HL-60/S4 (cell line): ENCODE measurements at regions not wholly inside any gene's neighbourhood (a gene's known extent, or its start where the extent isn't known, plus 50 kb on each side); places are given as distances from the start of the nearest gene placed in this dataset.

ENCODE experiments used
- in situ Hi-C: fragments of 300-500 bp; cut with MboI; formaldehyde crosslinking; loops from 2 replicates; pipeline ENCODE4 v1.14.3; 2022; ENCODE audit warnings: low sequenced_read_pairs

GRCh38 chr12:85568395-85569103 is 267.7 kb downstream of the RASSF9 start:
- in situ Hi-C loops = loop anchor here (25.0 kb wide), 1 partner anchor 294 kb away; the partner anchor contains the start of gene NTS

DNA sequence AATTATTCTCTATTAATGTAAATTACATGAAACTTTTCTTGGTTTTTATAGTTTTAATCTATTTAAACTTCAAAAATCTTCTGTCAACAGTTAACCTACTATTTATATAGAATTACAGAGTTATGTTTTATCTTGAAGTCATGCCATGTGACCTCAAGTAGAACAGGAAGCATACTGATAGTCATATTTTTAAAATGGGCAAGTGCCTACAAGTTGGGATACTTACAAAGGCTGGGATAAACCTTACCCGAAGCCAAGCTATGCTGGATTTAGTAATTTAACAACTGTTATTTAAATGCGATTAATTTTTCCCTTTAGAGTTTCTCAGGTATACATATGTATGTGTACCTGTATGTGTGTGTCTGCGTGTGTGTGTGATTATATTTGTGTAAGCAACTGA is 266.9 kb downstream of the RASSF9 start:
- in situ Hi-C loops = loop anchor here (25.0 kb wide), 1 partner anchor 293 kb away; the partner anchor contains the start of gene NTS

GRCh38 chr12:85572956-85573355 is 263.3 kb downstream of the RASSF9 start:
- in situ Hi-C loops = loop anchor here (25.0 kb wide), 1 partner anchor 289 kb away; the partner anchor contains the start of gene NTS

- in situ Hi-C loops = loop anchor here (25.0 kb wide), 1 partner anchor 289 kb away; the partner anchor contains the start of gene NTS
These were observed 262.5 kb downstream of the RASSF9 start for GRCh38 chr12:85573635-85574214.

DNA sequence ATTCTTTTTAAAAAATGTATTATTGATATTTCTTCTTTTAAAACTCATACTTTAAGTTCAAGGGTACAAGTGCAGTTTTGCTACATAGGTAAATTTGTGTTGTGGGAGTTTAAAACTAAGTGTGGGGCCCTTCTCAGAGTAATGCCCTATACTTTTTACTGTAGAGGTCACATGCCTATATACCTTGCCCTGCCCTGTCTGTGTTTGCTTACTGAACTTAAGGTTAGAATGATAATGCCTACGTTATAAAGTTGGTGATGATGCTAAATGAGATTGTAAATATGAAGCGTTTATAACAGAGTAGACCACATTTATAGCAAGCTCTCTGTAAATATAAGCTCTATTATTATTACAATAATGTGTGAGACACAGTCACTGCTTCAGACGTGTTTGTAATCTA is 261.9 kb downstream of the RASSF9 start:
- in situ Hi-C loops = loop anchor here (25.0 kb wide), 1 partner anchor 288 kb away; the partner anchor contains the start of gene NTS

DNA sequence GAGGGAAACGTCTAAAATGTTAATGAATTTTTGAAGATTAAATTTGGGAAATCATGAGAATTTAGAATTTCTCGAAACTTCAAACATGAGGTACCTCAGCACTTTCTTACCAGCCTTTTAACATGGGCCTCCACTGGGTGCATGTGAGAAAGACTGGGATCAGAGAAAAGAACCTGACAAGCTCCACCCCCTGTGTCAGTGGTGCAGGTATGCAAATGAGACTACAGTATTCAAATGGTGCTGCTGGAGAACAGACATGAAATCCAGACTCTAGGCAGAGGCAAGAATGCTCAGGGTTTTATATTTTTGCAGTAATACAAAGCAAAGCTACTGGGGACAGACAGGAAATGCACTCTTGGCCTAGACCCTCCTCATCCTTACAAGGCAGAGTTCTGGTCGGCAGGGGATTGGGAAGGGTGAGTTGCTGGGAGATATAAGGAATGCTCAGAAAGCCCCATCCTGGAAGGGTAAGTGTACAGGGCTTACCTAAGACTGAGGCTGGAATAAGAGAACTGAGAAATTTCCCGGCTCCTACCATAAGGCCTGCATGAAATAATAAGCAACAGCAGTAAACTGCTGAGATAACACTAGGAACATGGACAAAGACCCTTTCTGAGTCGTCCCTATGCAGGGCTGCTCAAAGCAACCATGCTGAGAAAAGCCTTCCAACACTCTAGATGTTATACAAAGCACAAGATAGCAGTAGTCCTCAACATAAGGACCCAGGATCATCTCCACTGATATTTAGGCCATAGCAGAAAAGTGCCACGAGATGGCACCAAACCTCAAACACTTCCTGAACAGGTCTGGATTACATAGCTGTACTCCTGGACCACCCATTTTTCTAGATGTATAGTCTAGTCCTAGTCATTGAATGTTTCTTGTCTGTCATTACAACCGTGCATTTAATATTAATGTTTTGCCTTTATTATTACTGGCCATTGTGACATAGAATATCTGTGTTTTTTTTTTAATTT is 260.8 kb downstream of the RASSF9 start:
- in situ Hi-C loops = no loop called here

DNA sequence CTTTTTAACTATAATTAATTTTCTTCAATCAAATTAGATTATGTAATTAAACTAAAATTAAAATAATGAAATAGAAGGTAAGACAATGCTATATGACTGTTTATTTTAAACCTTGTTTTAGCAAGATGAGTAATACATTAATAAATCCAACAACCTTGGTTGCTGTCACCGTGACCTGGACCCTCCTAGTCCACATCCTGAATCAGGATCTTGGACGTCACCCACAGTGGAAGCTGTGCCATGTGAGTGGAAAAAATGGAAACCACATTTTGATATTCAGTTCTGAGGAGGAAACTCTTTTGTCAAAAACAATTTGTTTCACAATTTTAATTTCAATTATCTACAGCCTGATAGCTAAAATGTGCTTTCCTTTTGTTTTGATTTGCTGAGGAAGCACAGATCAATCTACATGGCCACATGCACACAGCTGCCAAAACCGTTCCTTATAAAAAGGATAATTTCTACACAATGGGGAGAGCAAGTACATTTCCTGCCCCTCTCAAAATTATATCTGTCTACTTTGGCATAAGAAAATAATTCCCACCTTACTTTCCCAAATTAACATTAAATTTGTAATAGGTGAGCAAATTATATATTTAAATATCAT is 255.5 kb downstream of the RASSF9 start:
- in situ Hi-C loops = no loop called here

DNA sequence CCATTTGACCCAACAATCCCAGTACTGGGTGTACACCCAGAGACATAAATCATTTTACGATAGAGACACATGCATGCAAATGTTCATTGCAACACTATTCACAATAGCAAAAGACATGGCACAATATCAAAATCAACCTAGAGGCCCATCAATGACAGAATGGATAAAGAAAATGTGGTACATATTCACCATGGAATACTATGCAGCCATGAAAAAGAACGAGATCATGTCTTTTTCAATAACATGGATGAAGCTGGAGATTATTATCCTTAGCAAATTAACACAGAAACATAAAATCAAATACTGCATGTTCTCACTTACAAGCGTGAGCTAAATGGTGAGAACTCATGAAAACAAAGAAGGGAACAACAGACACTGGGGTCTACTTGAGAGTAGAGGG is 249.1 kb downstream of the RASSF9 start:
- in situ Hi-C loops = no loop called here

- in situ Hi-C loops = no loop called here
These were observed 248.0 kb downstream of the RASSF9 start for GRCh38 chr12:85588221-85588620.

GRCh38 chr12:85600841-85601240 is 235.4 kb downstream of the RASSF9 start:
- in situ Hi-C loops = no loop called here

- in situ Hi-C loops = no loop called here
These were observed 232.7 kb downstream of the RASSF9 start for GRCh38 chr12:85603556-85603955.

DNA sequence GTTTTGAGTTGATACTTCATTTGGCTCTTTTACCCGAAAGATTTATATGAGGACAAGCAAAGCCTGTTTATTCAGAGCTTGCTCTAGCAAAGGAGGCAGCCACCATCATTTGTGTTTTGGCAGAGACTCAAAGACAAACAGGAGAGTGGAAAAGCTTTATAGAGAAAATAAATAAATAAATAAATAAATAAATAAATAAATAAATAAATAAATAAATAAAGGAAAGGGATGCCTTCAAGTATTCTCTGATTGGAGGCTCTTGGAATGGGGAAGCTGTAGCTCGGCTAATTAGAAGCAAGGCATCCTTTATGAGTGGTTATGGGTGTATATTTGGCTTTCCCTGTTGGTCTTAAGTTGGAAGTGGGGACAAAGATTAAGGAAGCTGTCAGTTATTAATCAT is 229.8 kb downstream of the RASSF9 start:
- in situ Hi-C loops = no loop called here

DNA sequence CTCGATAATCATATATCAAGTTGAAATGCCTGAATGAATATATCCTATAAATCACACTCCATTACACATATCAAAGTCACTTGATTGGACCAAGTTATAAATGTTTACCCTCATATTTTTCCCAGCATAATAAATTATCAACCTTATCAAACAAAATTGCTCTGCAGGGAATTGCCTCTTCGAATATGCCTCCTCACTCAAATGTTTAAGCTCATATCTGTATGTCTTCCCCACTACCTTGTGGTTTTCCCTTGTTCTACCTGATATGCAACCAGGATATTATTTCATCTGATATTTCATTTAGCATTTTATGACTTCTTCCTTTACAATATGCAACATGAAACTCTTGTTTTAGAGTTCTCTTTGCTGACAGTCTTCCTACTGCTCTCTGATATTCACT is 226.4 kb downstream of the RASSF9 start:
- in situ Hi-C loops = no loop called here

- in situ Hi-C loops = no loop called here
These were observed 226.0 kb downstream of the RASSF9 start for GRCh38 chr12:85610194-85610593.

DNA sequence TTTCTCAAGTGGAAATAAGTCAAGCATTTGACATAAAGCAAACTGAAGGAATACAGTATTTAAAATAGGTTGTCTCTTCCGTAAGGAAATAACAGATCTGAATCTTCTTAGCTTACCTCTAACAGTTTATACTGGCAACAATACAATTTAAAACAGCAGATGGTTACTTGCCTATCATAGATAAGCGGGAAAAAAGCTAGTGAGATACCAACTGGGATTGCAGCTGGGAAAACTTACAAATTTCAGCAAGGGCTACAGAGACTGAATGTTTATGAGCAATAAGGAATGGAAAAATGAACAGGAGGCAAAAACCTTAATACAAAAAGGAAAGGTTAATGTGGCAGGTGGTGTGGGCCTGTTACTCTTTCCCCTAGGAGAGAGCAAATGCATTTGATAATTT is 220.0 kb downstream of the RASSF9 start:
- in situ Hi-C loops = no loop called here

DNA sequence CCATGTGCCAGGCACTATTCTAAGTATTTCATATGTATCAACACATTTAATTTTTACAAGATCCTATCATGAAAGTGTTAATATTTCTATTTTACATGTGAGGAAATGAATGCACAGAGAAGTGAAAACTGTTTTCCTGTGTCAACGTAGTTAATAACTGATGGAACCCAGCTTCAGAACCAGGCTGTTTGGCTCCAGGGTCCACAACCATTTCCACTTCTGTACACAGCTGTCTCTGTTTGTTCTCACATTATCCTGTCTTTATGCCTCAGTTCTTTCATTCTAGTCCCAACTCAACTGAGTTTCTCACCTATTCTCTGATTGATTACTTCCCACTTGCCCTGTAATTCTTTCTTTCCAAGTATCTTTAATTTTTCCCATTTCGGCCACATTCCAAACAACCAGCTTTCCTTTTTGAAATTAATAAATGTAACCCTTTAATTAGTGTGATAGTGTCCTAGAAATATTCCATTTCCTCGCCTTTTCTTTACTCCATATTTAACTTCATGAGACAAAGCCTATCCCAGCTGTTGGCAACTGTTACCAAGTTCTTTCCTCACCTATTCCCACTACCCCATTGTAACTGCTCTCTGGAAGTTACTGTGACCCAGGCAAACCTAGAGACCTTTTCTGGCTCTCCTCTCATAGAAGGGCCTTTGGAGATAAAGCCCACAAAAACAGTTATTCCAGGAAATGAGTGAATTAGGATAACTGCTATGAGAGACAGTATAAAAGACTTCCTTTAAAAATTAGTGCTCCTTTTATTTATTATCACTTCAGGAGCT is 218.7 kb downstream of the RASSF9 start:
- in situ Hi-C loops = no loop called here

DNA sequence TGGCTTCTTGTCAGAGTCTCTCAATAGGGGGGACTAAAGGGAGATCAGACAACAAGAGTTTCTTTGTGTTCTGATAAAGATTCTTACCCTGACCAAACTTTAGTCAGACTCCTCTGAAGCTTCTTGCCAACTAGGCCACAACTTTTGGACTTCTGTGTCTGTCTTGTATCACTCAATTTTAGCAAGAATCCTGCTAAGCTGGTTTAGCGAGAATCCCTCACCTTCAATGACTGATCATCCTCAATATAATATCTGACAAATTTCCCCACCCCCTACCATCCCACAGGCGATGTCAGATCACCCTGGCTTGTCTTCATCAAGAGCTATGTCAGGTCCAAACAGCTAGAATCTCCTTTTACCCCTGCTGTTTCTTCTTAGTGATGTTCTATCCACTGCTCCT is 215.2 kb downstream of the RASSF9 start:
- in situ Hi-C loops = no loop called here

DNA sequence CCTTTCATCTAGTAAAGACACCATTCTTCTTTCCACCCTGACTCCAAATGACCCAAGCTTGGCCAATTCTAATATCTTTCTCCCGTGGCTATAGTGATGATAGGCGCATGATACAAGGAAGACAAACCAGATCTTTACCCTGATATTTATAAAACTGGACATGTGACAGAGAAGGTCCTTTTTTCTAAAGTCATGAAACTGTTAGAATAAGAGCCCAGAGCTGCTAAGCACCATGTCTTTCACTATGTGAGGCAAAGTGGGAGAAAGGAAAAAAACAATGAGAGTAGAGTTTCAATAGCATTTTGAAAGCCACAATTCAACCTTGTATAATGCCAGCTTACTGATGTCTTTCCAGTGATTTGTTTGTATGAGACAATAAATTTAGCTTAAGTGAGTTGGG is 212.4 kb downstream of the RASSF9 start:
- in situ Hi-C loops = no loop called here

GRCh38 chr12:85625467-85625866 is 210.7 kb downstream of the RASSF9 start:
- in situ Hi-C loops = no loop called here
